ENCODE measurements at regions not wholly inside any gene's neighbourhood (a gene's known extent, or its start where the extent isn't known, plus 50 kb on each side); places are given as distances from the start of the nearest gene placed in this dataset.

DNA sequence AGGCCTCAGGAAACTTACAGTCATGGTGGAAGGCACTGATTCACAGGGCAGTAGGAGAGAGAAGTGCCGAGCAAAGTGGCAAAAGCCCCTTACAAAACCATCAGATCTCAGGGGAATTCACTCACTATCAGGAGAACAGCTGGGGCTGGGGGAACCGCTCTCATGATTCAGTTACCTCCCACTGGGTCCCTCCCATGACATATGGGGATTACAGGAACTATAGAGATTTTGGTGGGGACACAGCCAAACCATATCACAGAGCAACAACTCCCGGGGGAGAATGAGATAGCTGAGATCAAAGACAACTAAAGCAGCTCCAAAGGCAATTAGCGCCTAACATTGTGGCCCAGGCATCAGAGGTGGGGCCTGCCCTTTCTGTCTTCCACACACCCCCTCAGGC, 85.4 kb upstream of the VOPP1 start:
- Histone ChIP-seq H3K9me3 (ENCODE audit: low read length) (no peaks in the 10 kb centered on the region), H3K4me3 (ENCODE audit: low read depth in 1 of 2, low read length in 2 of 2) (no peak overlapping the region), H3K36me3 (ENCODE audit: insufficient read depth, low read length) (no peaks in the 10 kb centered on the region), H3K4me1 (ENCODE audit: insufficient read depth, low read length) (no peaks in the 10 kb centered on the region), H3K27ac (ENCODE audit: low read depth, low read length) (no peak overlapping the region), H3K9ac (ENCODE audit: low read length) (no peak overlapping the region), H3K27me3 (ENCODE audit: control insufficient read depth in 1 of 2, insufficient read depth in 2 of 2, low read length in 2 of 2) (no peaks in the 10 kb centered on the region)

DNA sequence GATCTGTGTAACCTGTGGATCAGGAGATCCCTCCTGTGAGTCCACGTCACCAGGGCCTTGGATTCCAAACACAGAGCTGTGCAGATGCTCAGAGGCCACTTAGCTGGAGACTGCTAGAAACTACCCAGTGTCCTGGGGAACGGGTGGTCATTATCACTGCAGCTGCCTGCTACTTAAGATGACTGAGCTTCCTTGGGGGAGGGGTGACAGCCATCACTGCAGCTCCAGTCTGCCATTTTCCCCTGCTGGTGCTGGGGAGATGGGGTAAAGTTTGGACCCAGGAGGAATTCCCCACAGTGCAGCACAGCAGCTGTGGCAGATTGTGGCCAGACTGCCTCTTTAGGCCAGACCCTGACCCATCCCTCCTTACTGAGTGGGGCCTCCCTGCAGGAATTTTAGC, 78.8 kb upstream of the VOPP1 start:
- Histone ChIP-seq H3K9me3 (ENCODE audit: low read length) (no peaks in the 10 kb centered on the region), H3K4me1 (ENCODE audit: insufficient read depth, low read length) (no peaks in the 10 kb centered on the region), H3K27ac (ENCODE audit: low read depth, low read length) (no peak overlapping the region), H3K36me3 (ENCODE audit: insufficient read depth, low read length) (no peaks in the 10 kb centered on the region), H3K9ac (ENCODE audit: low read length) (no peak overlapping the region), H3K27me3 (ENCODE audit: control insufficient read depth in 1 of 2, insufficient read depth in 2 of 2, low read length in 2 of 2) (no peaks in the 10 kb centered on the region), H3K4me3 (ENCODE audit: low read depth in 1 of 2, low read length in 2 of 2) (no peak overlapping the region)

DNA sequence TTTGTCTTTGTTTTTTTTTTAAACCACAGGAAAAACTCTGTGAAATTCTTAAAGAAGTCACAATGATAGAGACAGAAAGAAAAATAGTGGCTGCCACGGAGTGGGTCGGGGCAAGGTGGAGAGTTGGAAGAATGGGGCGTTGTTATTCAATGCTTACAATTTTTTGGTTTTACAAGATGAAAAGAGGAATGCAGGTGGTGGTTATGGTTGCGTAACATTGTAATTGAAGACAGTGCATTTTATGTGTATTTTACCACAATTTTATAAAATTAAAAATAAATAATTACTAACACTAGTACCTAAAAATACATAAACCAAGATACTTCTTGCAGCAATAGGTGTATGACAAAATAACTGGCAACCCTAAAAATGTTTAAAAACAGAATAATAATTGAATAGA, 76.9 kb upstream of the VOPP1 start:
- Histone ChIP-seq H3K27me3 (ENCODE audit: control insufficient read depth in 1 of 2, insufficient read depth in 2 of 2, low read length in 2 of 2) (no peaks in the 10 kb centered on the region), H3K4me3 (ENCODE audit: low read depth in 1 of 2, low read length in 2 of 2) (no peak overlapping the region), H3K9me3 (ENCODE audit: low read length) (no peaks in the 10 kb centered on the region), H3K36me3 (ENCODE audit: insufficient read depth, low read length) (no peaks in the 10 kb centered on the region), H3K27ac (ENCODE audit: low read depth, low read length) (no peak overlapping the region), H3K9ac (ENCODE audit: low read length) (no peak overlapping the region), H3K4me1 (ENCODE audit: insufficient read depth, low read length) (no peaks in the 10 kb centered on the region)

DNA sequence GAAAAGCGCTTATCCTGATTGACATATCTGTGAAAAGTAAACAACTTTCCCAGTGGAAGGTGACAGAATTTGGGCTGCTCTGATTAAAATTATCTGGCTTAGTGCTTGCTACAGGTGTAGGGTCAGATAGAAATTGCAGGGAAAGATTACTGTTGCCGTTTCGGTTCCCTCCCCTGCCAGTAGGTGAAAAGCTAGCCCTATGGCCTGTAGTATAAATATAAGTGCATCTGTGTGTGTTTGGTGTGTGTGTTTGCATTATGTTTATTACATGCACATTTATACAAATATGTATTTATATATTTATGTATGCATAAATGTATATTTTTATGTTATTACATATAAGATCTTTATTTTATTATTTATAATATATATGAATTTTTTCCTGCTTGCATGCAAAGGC, 72.3 kb upstream of the VOPP1 start:
- Histone ChIP-seq H3K4me3 (ENCODE audit: low read depth in 1 of 2, low read length in 2 of 2) (no peak overlapping the region), H3K27ac (ENCODE audit: low read depth, low read length) (no peak overlapping the region), H3K4me1 (ENCODE audit: insufficient read depth, low read length) (no peaks in the 10 kb centered on the region), H3K9me3 (ENCODE audit: low read length) (no peaks in the 10 kb centered on the region), H3K27me3 (ENCODE audit: control insufficient read depth in 1 of 2, insufficient read depth in 2 of 2, low read length in 2 of 2) (no peaks in the 10 kb centered on the region), H3K36me3 (ENCODE audit: insufficient read depth, low read length) (no peaks in the 10 kb centered on the region), H3K9ac (ENCODE audit: low read length) (no peak overlapping the region)

DNA sequence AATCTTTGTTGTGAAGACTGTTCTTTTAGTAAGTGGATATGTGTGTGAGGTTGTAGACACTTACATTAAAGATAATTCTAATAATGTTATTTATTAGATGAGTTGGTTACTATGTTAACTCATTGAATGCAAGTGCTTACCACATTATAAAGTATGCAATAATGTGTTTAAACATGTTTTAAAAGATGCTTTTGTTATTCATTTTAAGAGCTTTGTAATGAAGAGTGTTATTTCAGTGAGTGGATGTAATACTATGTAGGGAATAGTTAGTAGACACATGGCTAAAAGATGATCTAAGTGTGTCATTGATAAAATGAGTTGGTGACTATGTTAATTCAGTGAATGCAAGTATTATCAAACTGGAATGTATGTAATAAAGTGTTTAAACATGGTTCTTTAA, 70.0 kb upstream of the VOPP1 start:
- Histone ChIP-seq H3K27me3 (ENCODE audit: control insufficient read depth in 1 of 2, insufficient read depth in 2 of 2, low read length in 2 of 2) (no peaks in the 10 kb centered on the region), H3K9me3 (ENCODE audit: low read length) (no peaks in the 10 kb centered on the region), H3K9ac (ENCODE audit: low read length) (no peak overlapping the region), H3K4me3 (ENCODE audit: low read depth in 1 of 2, low read length in 2 of 2) (no peak overlapping the region), H3K36me3 (ENCODE audit: insufficient read depth, low read length) (no peaks in the 10 kb centered on the region), H3K27ac (ENCODE audit: low read depth, low read length) (no peak overlapping the region), H3K4me1 (ENCODE audit: insufficient read depth, low read length) (no peaks in the 10 kb centered on the region)

DNA sequence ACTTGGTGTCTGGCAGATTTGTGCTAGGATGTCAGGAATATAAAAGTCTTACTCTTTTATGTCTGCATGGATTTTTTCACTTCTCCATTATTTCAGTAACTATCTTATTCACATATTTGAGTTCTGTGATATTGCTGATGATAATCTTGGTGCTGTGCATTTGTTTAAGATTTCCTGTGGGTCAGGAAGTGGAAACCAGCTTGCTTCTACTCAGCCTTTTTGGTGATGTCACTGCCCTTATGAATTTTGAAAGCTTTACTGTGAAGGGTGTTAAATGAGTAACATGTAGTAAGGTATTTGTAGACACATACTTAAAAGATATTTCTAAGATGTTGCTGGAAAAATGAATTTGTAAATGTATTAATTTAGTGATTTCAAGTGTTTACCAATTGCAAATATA, 69.5 kb upstream of the VOPP1 start:
- H3K9ac ChIP-seq (ENCODE audit: low read length) = no peak overlapping the region
- H3K27me3 ChIP-seq (ENCODE audit: control insufficient read depth in 1 of 2, insufficient read depth in 2 of 2, low read length in 2 of 2) = no peaks in the 10 kb centered on the region
- H3K27ac ChIP-seq (ENCODE audit: low read depth, low read length) = no peak overlapping the region
- no peak overlapping the region for H3K4me3 ChIP-seq (ENCODE audit: low read depth in 1 of 2, low read length in 2 of 2)
- H3K4me1 ChIP-seq (ENCODE audit: insufficient read depth, low read length) = no peaks in the 10 kb centered on the region
- no peaks in the 10 kb centered on the region for H3K36me3 ChIP-seq (ENCODE audit: insufficient read depth, low read length)
- no peaks in the 10 kb centered on the region for H3K9me3 ChIP-seq (ENCODE audit: low read length)

DNA sequence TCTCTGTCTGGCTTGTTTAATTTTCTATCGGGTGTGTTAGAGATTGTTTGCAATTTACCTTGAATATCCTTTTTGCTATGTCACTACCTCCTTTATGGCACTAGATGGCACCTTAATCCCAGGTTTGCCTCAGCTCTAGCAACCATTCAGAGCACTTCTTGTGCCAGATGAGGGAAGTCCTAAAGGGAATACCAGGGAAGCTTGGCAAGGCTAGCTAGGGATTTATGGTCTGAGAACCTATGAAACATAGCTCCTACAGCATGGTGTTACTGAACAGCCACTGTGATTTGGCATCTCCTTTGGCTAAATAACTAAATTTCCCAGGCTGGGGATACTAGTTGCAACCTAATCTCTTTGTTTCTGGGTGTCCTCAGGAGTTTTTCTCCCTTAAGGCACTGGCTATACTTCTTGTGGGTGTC, 69.0 kb upstream of the VOPP1 start:
- H3K36me3 ChIP-seq (ENCODE audit: insufficient read depth, low read length) = no peaks in the 10 kb centered on the region
- no peak overlapping the region for H3K4me3 ChIP-seq (ENCODE audit: low read depth in 1 of 2, low read length in 2 of 2)
- no peaks in the 10 kb centered on the region for H3K4me1 ChIP-seq (ENCODE audit: insufficient read depth, low read length)
- no peaks in the 10 kb centered on the region for H3K9me3 ChIP-seq (ENCODE audit: low read length)
- H3K27ac ChIP-seq (ENCODE audit: low read depth, low read length) = no peak overlapping the region
- no peak overlapping the region for H3K9ac ChIP-seq (ENCODE audit: low read length)
- H3K27me3 ChIP-seq (ENCODE audit: control insufficient read depth in 1 of 2, insufficient read depth in 2 of 2, low read length in 2 of 2) = no peaks in the 10 kb centered on the region

DNA sequence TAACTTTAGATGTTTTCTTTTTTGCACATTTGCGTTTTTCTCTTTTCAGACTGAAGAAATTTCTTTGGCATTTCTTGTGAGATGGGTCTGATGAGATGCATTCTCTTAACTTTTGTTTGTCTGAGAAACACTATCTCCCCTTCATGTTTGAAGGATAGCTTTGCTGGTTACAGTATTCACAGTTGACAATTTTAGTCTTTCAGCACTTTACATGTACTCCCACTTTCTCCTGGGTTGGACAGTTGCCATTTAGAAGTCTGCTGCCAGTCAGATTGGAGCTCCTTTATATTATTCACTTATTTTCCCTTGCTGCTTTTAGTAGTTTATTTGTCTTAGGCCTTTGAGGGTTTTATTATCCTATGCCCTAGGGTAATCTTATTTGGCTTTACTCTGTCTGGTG, 67.3 kb upstream of the VOPP1 start:
- H3K4me3 ChIP-seq (ENCODE audit: low read depth in 1 of 2, low read length in 2 of 2) = no peak overlapping the region
- no peak overlapping the region for H3K27ac ChIP-seq (ENCODE audit: low read depth, low read length)
- no peaks in the 10 kb centered on the region for H3K27me3 ChIP-seq (ENCODE audit: control insufficient read depth in 1 of 2, insufficient read depth in 2 of 2, low read length in 2 of 2)
- H3K9ac ChIP-seq (ENCODE audit: low read length) = no peak overlapping the region
- H3K9me3 ChIP-seq (ENCODE audit: low read length) = no peaks in the 10 kb centered on the region
- no peaks in the 10 kb centered on the region for H3K4me1 ChIP-seq (ENCODE audit: insufficient read depth, low read length)
- no peaks in the 10 kb centered on the region for H3K36me3 ChIP-seq (ENCODE audit: insufficient read depth, low read length)

DNA sequence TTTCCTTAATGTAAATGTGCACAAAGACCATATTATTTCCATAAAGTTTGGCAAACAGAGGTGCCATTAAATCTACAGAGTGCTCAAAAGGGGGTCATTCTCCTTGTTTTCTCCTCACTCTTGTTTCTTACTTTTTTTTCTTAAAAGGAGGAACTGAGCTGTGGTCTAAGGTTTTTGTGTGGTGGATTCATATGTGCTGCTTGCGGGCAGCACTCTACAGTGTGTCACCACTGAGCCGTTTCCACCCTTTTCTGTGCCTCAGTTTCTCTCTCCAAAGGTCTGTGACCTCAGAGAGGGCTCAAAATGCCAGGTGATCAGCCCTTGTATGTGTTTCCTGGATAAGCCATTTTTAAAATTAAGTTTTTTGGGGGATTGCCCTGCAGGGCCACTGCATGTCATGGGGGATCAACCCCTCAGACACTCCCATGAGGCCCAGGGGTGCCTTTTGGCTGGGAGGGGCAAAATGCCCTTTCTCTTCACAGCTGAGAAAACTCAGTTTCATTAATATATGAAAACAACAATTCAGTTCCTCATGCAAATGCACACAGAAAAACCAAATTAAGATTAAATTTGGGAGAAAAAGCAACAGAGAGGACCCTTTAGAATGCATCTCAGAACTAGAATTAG, 56.9 kb upstream of the VOPP1 start:
- Histone ChIP-seq H3K27ac (ENCODE audit: low read depth, low read length) (no peak overlapping the region), H3K36me3 (ENCODE audit: insufficient read depth, low read length) (no peaks in the 10 kb centered on the region), H3K9me3 (ENCODE audit: low read length) (no peaks in the 10 kb centered on the region), H3K27me3 (ENCODE audit: control insufficient read depth in 1 of 2, insufficient read depth in 2 of 2, low read length in 2 of 2) (peaks cover 0 to 5% of the 10 kb centered on the region in 2 donors), H3K9ac (ENCODE audit: low read length) (no peak overlapping the region), H3K4me1 (ENCODE audit: insufficient read depth, low read length) (no peaks in the 10 kb centered on the region), H3K4me3 (ENCODE audit: low read depth in 1 of 2, low read length in 2 of 2) (no peak overlapping the region)

DNA sequence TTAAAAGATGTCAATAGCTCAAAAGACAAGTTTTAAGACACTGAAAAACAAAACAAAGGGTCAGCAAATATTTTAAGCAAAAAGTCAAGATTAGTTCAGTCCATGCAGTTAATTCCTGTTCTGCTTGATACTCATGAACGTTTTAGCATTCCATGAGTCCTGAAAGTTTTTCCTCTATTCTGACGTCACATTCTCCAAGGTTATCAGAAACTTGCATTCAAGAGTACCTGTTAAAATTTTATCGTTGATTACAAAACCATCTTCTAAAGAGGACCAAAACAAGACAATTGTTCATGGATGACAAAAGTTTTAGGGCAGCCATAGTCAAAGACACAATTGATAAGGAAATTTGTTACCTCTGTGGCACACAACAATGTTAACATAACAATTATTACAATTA, 52.5 kb upstream of the VOPP1 start:
- Histone ChIP-seq H3K9ac (ENCODE audit: low read length) (no peak overlapping the region), H3K9me3 (ENCODE audit: low read length) (no peaks in the 10 kb centered on the region), H3K4me1 (ENCODE audit: insufficient read depth, low read length) (no peaks in the 10 kb centered on the region), H3K27me3 (ENCODE audit: control insufficient read depth in 1 of 2, insufficient read depth in 2 of 2, low read length in 2 of 2) (peaks cover 0 to 5% of the 10 kb centered on the region in 2 donors), H3K27ac (ENCODE audit: low read depth, low read length) (no peak overlapping the region), H3K4me3 (ENCODE audit: low read depth in 1 of 2, low read length in 2 of 2) (no peak overlapping the region), H3K36me3 (ENCODE audit: insufficient read depth, low read length) (no peaks in the 10 kb centered on the region)

DNA sequence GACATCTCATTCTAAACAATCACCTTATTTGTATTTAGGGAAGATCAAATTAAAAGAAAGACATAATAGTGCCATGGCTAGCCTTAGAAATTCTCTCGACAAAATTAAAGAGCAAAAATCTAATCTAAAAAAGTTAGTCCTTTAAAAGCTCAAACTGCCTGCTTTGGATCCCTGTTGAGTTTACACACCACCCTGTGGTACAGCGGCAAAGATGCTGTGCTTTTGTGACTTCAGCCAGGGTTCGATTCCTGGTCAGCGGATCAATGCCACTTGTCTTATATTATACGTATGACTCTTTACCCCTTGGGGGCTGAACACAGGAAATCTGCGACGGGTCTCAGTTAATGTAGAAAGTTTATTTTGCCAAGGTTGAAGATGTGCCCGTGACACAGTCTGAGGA, 51.3 kb upstream of the VOPP1 start:
- no peaks in the 10 kb centered on the region for H3K36me3 ChIP-seq (ENCODE audit: insufficient read depth, low read length)
- H3K9ac ChIP-seq (ENCODE audit: low read length) = no peak overlapping the region

DNA sequence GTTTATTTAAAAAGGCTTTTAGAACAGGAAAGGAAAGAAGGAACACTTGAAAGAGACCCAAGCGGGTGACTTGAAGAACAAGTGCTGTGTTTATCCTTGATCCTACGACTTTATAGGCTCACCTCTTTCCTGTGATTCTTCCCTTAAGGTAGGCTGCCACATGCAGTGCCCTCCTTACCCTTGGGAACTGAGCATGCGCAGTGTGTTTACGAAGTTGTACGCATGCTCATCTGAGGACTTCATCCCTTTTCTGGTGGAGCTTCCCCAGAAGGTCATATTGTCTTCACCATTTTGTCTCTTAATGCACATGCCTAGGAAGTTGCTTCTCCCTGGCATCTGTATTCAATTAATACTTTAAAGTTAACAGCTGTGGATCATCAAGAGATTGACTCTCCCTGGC, 49.9 kb upstream of the VOPP1 start:
- Histone ChIP-seq H3K9me3 (ENCODE audit: low read length) (no peaks in the 10 kb centered on the region), H3K27me3 (ENCODE audit: control insufficient read depth in 1 of 2, insufficient read depth in 2 of 2, low read length in 2 of 2) (no peaks in the 10 kb centered on the region), H3K4me1 (ENCODE audit: insufficient read depth, low read length) (no peaks in the 10 kb centered on the region), H3K27ac (ENCODE audit: low read depth, low read length) (no peak overlapping the region), H3K36me3 (ENCODE audit: insufficient read depth, low read length) (no peaks in the 10 kb centered on the region), H3K4me3 (ENCODE audit: low read depth in 1 of 2, low read length in 2 of 2) (no peak overlapping the region), H3K9ac (ENCODE audit: low read length) (no peak overlapping the region)

More for the DNA sequence above, 51.3 kb upstream of the VOPP1 start:
- Histone ChIP-seq H3K4me3 (ENCODE audit: low read depth in 1 of 2, low read length in 2 of 2) (no peak overlapping the region), H3K9me3 (ENCODE audit: low read length) (no peaks in the 10 kb centered on the region), H3K27ac (ENCODE audit: low read depth, low read length) (no peak overlapping the region), H3K27me3 (ENCODE audit: control insufficient read depth in 1 of 2, insufficient read depth in 2 of 2, low read length in 2 of 2) (no peaks in the 10 kb centered on the region), H3K4me1 (ENCODE audit: insufficient read depth, low read length) (no peaks in the 10 kb centered on the region)

All from muscle layer of colon (tissue), 2 donors.